ENCODE measurements at regions not wholly inside any gene's neighbourhood (a gene's known extent, or its start where the extent isn't known, plus 50 kb on each side); places are given as distances from the start of the nearest gene placed in this dataset.

- no peak for TF ChIP-seq Cebpa-rat (IDR thresholded peaks at IDR 0.05)
- no peaks in the 10 kb centered on the region for H3K4me1 ChIP-seq
- no peak overlapping the region for H3K9ac ChIP-seq
- H3K4me2 ChIP-seq = no peak overlapping the region
- no peak overlapping the region for H3K4me3 ChIP-seq
- H3K9me3 ChIP-seq (replicated peaks in 1 of 11) = no peaks in the 10 kb centered on the region
- no peak overlapping the region for H3K27ac ChIP-seq
- H4K20me1 ChIP-seq = no peaks in the 10 kb centered on the region
- no peaks in the 10 kb centered on the region for H3K36me3 ChIP-seq
- no peaks in the 10 kb centered on the region for H3K27me3 ChIP-seq
Measured at GRCh38 chr7:16212610-16213009, 208.7 kb downstream of the CRPPA start.

DNA sequence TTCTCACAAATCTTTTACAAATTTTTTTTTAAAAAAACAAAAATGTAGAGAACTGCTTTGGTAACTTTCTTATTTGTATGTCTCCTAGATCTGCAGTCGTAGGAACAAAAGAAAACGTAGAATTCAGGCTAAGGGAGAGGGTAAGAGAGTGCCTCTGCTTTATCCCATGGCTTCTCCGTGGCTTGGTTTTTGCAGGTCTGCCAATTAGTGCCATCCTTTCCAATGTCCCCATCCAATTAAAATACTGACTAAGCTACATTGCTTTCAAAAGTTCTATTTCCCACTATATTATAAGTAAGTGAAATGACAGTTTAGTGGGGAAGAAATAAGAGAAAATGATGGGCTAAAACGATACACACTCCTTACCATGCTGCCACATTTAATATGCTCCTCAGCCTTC, 209.3 kb downstream of the CRPPA start:
- H3K9ac ChIP-seq = no peak overlapping the region
- no peak overlapping the region for H3K4me3 ChIP-seq
- no peaks in the 10 kb centered on the region for H3K27me3 ChIP-seq
- H3K9me3 ChIP-seq (replicated peaks in 1 of 11) = no peaks in the 10 kb centered on the region
- no peaks in the 10 kb centered on the region for H3K36me3 ChIP-seq
- no peaks in the 10 kb centered on the region for H3K4me1 ChIP-seq
- no peak for TF ChIP-seq Cebpa-rat (IDR thresholded peaks at IDR 0.05)
- H3K4me2 ChIP-seq = no peak overlapping the region
- no peaks in the 10 kb centered on the region for H4K20me1 ChIP-seq
- no peak overlapping the region for H3K27ac ChIP-seq

DNA sequence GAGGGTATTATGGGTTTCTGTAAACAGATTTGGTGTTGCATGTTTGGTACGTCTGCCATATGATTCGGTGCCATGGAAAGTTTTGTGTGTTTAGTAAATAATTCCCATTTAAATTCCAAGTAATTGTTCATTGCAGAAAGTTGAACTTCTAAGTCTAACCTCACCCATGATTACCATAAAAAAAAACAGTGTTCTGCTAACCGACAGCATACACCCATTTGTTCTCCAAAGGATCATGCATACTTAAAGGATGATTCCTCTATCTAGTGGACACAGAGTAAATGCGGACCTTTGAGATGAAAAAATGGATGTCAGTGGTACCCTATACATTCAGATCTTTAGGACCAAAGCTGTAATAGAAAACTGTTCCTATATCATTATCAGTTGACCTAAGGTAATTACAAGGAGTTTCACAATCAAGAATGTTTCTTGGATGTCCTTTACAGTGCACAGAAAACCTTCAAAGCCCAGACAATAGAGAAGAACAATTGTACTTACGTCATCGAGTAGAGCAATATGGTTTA, 209.9 kb downstream of the CRPPA start:
- Histone ChIP-seq H3K4me3 (no peak overlapping the region), H3K27ac (no peak overlapping the region)

GRCh38 chr7:16210171-16210570, 211.2 kb downstream of the CRPPA start:
- H4K20me1 ChIP-seq = no peaks in the 10 kb centered on the region
- no peak for TF ChIP-seq Cebpa-rat (IDR thresholded peaks at IDR 0.05)
- H3K4me1 ChIP-seq = no peaks in the 10 kb centered on the region
- H3K27me3 ChIP-seq = no peaks in the 10 kb centered on the region
- H3K9ac ChIP-seq = no peak overlapping the region
- H3K4me3 ChIP-seq = no peak overlapping the region
- H3K4me2 ChIP-seq = no peak overlapping the region
- no peaks in the 10 kb centered on the region for H3K9me3 ChIP-seq (replicated peaks in 1 of 11)
- no peak overlapping the region for H3K27ac ChIP-seq
- H3K36me3 ChIP-seq = no peaks in the 10 kb centered on the region

More for the DNA sequence above, 209.9 kb downstream of the CRPPA start:
- Histone ChIP-seq H4K20me1 (no peaks in the 10 kb centered on the region), H3K27me3 (no peaks in the 10 kb centered on the region), H3K4me1 (no peaks in the 10 kb centered on the region), H3K9ac (no peak overlapping the region), H3K4me2 (no peak overlapping the region), H3K9me3 (replicated peaks in 1 of 11) (no peaks in the 10 kb centered on the region), H3K36me3 (no peaks in the 10 kb centered on the region)
- TF ChIP-seq Cebpa-rat (IDR thresholded peaks at IDR 0.05) = no peak

- H3K9me3 ChIP-seq (replicated peaks in 1 of 11) = no peaks in the 10 kb centered on the region
- no peaks in the 10 kb centered on the region for H3K36me3 ChIP-seq
- no peaks in the 10 kb centered on the region for H3K4me1 ChIP-seq
- H3K4me2 ChIP-seq = no peak overlapping the region
- TF ChIP-seq Cebpa-rat (IDR thresholded peaks at IDR 0.05) = no peak
- H3K9ac ChIP-seq = no peak overlapping the region
- no peaks in the 10 kb centered on the region for H4K20me1 ChIP-seq
- no peak overlapping the region for H3K27ac ChIP-seq
- H3K27me3 ChIP-seq = no peaks in the 10 kb centered on the region
- no peak overlapping the region for H3K4me3 ChIP-seq
Measured at GRCh38 chr7:16207321-16207720, 214.0 kb downstream of the CRPPA start.

DNA sequence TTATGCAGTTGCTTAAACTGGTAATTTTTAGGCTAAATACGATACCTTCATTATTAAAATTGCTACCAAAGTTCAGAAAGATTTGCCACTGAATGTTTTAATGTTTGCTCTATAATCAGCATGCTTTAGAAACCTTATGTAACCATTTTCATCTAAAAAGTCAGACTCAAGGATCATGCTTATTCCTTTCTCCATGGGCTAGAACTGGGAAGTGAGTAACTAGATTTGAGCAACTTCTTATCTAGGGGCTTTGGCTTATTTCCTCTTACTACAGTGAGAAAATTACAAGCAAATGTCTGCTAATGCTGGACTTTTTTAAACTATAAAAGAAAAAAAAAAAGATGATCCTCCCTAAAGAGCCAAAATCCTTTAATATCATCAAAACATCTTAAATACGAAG, 215.9 kb downstream of the CRPPA start:
- Histone ChIP-seq H3K4me3 (no peak overlapping the region), H3K27ac (no peak overlapping the region), H3K4me2 (no peak overlapping the region), H3K4me1 (no peaks in the 10 kb centered on the region), H3K27me3 (no peaks in the 10 kb centered on the region), H4K20me1 (no peaks in the 10 kb centered on the region), H3K9ac (no peak overlapping the region), H3K9me3 (replicated peaks in 1 of 11) (peaks cover 5 to 9% (median 7%) of the 10 kb centered on the region in 11 experiments; a peak in 11 of 22 replicates), H3K36me3 (no peaks in the 10 kb centered on the region)
- no peak for TF ChIP-seq Cebpa-rat (IDR thresholded peaks at IDR 0.05)

DNA sequence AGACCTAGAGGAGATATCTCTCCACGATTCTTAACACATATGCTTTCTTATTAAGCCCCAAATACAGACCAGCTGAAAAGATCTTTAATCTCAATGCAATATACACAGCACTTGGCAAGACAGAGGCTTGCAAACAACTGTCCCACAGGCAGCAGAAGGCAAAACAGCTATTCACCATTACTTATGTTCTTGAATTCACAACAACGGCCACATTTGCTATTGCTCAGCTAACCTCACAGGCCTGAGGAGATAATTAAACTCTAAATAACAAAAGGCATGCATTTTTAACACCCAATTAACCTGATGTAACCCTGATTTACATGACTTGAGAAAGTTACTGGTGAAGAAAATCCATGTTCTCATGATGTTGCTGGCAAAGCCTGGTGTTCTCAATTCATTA, 216.4 kb downstream of the CRPPA start:
- TF ChIP-seq Cebpa-rat (IDR thresholded peaks at IDR 0.05) = no peak
- no peak overlapping the region for H3K4me3 ChIP-seq
- H3K9me3 ChIP-seq (replicated peaks in 1 of 11) = peaks cover 5 to 9% (median 7%) of the 10 kb centered on the region in 11 experiments; a peak in 11 of 22 replicates
- no peaks in the 10 kb centered on the region for H3K4me1 ChIP-seq
- no peak overlapping the region for H3K27ac ChIP-seq
- H3K4me2 ChIP-seq = no peak overlapping the region
- H3K36me3 ChIP-seq = no peaks in the 10 kb centered on the region
- H4K20me1 ChIP-seq = no peaks in the 10 kb centered on the region
- H3K9ac ChIP-seq = no peak overlapping the region
- H3K27me3 ChIP-seq = no peaks in the 10 kb centered on the region

DNA sequence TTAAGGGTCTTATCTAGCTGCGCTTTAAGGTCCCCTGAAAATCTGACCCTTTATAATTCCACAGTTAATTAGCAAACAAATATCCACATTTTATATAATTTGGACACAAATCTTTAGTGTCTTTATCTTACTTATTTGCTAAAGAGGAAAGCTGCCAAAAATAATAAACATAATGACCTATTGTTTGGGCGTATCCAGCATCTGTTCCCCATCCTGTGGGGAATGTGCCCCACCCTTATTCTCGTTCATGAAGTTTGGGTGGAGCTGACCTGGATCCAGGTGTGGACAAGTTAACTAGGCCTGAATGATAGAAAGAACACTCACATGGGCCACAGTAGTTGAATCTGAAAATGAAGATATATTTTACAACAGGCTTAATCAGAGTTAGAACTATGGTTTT, 218.3 kb downstream of the CRPPA start:
- H3K9ac ChIP-seq = no peak overlapping the region
- no peaks in the 10 kb centered on the region for H3K4me1 ChIP-seq
- no peak overlapping the region for H3K4me3 ChIP-seq
- no peak overlapping the region for H3K4me2 ChIP-seq
- H3K9me3 ChIP-seq (replicated peaks in 1 of 11) = peaks cover 5 to 9% (median 7%) of the 10 kb centered on the region in 11 experiments; a peak in 11 of 22 replicates
- no peaks in the 10 kb centered on the region for H3K27me3 ChIP-seq
- no peak overlapping the region for H3K27ac ChIP-seq
- no peak for TF ChIP-seq Cebpa-rat (IDR thresholded peaks at IDR 0.05)
- H4K20me1 ChIP-seq = no peaks in the 10 kb centered on the region
- H3K36me3 ChIP-seq = no peaks in the 10 kb centered on the region

DNA sequence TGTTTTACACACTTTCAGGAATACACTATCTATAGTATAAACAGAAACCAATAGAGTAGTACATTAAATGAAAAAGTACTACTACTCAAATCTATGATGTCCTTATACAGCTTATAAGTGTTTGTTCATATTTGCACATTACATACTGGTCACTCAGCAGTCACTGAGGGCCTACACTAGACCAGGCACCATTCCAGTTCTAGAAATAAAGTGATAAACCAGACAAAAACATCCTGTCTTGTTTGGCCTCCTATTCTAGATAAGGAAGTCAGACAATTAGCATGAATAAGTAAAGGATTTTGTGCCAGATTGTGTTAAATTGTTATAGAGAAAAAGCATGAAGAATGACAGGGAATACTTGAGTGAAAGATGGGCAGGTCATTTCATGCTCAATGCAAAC, 219.0 kb downstream of the CRPPA start:
- H3K27me3 ChIP-seq = no peaks in the 10 kb centered on the region
- H3K9me3 ChIP-seq (replicated peaks in 1 of 11) = peaks cover 5 to 9% (median 7%) of the 10 kb centered on the region in 11 experiments; a peak in 11 of 22 replicates
- H3K27ac ChIP-seq = no peak overlapping the region
- H3K36me3 ChIP-seq = no peaks in the 10 kb centered on the region
- H4K20me1 ChIP-seq = no peaks in the 10 kb centered on the region
- no peak for TF ChIP-seq Cebpa-rat (IDR thresholded peaks at IDR 0.05)
- no peak overlapping the region for H3K4me3 ChIP-seq
- no peaks in the 10 kb centered on the region for H3K4me1 ChIP-seq
- no peak overlapping the region for H3K4me2 ChIP-seq
- no peak overlapping the region for H3K9ac ChIP-seq

GRCh38 chr7:16200591-16200990, 220.7 kb downstream of the CRPPA start:
- no peaks in the 10 kb centered on the region for H4K20me1 ChIP-seq
- TF ChIP-seq Cebpa-rat (IDR thresholded peaks at IDR 0.05) = no peak
- H3K4me3 ChIP-seq = no peak overlapping the region
- no peaks in the 10 kb centered on the region for H3K27me3 ChIP-seq
- no peak overlapping the region for H3K9ac ChIP-seq
- H3K4me2 ChIP-seq = no peak overlapping the region
- no peaks in the 10 kb centered on the region for H3K4me1 ChIP-seq
- peaks cover 5 to 9% (median 7%) of the 10 kb centered on the region in 11 experiments; a peak in 11 of 22 replicates for H3K9me3 ChIP-seq (replicated peaks in 1 of 11)
- H3K36me3 ChIP-seq = no peaks in the 10 kb centered on the region
- no peak overlapping the region for H3K27ac ChIP-seq

All from BLaER1 treated with 17β-estradiol and CSF1 and Interleukin-3, amounts not matched to agents 10 nM and 100 nM (cell line).